Smooth muscle cell (in vitro differentiated cells): ENCODE measurements at regions not wholly inside any gene's neighbourhood (a gene's known extent, or its start where the extent isn't known, plus 50 kb on each side); places are given as distances from the start of the nearest gene placed in this dataset.

ENCODE experiments used
- DNase-seq: peaks from one replicate; lab custom pipeline; 2025; ENCODE audit not compliant: unreplicated experiment; lab: John Stamatoyannopoulos, UW
- H2AFZ ChIP-seq: fragments of 200-600 bp; sonication (generic); 2 replicates; pipeline ENCODE4 v1.6.0; 2016; ENCODE audit warnings: antibody characterized with exemption, low read depth, mild to moderate bottlenecking
- H3F3A ChIP-seq: fragments of 200-600 bp; sonication (generic); 2 replicates; pipeline ENCODE4 v1.6.0; 2017; ENCODE audit warnings: antibody characterized with exemption, low read depth
- H3K27ac ChIP-seq: fragments of 200-600 bp; sonication (generic); 2 replicates; pipeline ENCODE4 v1.5.1; 2016; ENCODE audit warnings: low read depth, mild to moderate bottlenecking
- H3K27me3 ChIP-seq: fragments of 200-600 bp; sonication (generic); 2 replicates; pipeline ENCODE4 v1.6.1; 2016; ENCODE audit warnings: low read depth, mild to moderate bottlenecking
- H3K36me3 ChIP-seq: fragments of 200-600 bp; sonication (generic); 2 replicates; pipeline ENCODE4 v1.5.1; 2016; ENCODE audit warnings: low read depth
- H3K4me1 ChIP-seq: fragments of 200-600 bp; sonication (generic); 2 replicates; pipeline ENCODE4 v1.5.1; 2016; ENCODE audit warnings: low read depth
- H3K4me2 ChIP-seq: fragments of 200-600 bp; sonication (generic); 2 replicates; pipeline ENCODE4 v1.6.0; 2016; ENCODE audit warnings: mild to moderate bottlenecking
- H3K4me3 ChIP-seq: fragments of 200-600 bp; sonication (generic); 2 replicates; pipeline ENCODE4 v1.5.1; 2016; ENCODE audit warnings: mild to moderate bottlenecking
- H3K79me2 ChIP-seq: fragments of 200-600 bp; sonication (generic); 2 replicates; pipeline ENCODE4 v1.6.0; 2016; ENCODE audit warnings: low read depth, mild to moderate bottlenecking
- H3K9ac ChIP-seq: fragments of 200-600 bp; sonication (generic); 2 replicates; pipeline ENCODE4 v1.6.0; 2016; ENCODE audit warnings: low read depth
- H3K9me3 ChIP-seq: fragments of 200-600 bp; sonication (generic); replicated peaks from 2 replicates; pipeline ENCODE4 v1.5.1; 2016; ENCODE audit warnings: low read depth
- H4K20me1 ChIP-seq: fragments of 200-600 bp; sonication (generic); 2 replicates; pipeline ENCODE4 v1.6.0; 2016; ENCODE audit warnings: low read depth
- WGBS: methylation state at CpG from one replicate; pipeline ENCODE4 v1.1.7; 2016; ENCODE audit warnings: low lambda C conversion rate; 5-methylcytosine and 5-hydroxymethylcytosine counted together
- TF ChIP-seq, protein P1 (sequence below): fragments of 200-600 bp; sonication (generic); IDR thresholded peaks from 2 replicates; pipeline ENCODE4 v1.5.1; 2017; ENCODE audit warnings: borderline replicate concordance, mild to moderate bottlenecking, antibody characterized with exemption; ENCODE audit not compliant: insufficient read depth, poor library complexity, severe bottlenecking

DNA sequence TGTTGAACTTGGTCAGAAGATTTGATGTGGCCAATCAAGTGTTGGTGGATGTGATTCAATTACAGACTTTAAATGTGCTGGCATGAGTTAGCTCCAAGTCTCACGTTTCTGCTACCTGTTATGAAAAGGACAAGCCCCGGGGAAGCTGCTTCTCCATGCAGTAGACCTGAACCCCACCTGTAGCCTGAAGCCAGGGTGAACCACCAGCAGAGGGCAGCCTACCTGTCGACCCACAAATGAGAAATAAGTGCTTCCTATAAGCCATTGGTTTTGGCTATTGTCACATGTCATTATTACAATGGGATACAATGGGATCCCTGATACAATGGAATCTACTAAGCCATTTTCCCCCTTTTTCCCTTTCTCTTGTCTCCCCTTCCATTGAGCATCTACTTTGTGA lies 230.2 kb downstream of the PRDM2 start:
- no peaks in the 10 kb centered on the region for H3K4me1 ChIP-seq
- H3K27me3 ChIP-seq: peaks cover 9% of the 10 kb centered on the region
- TF ChIP-seq, protein P1, sequence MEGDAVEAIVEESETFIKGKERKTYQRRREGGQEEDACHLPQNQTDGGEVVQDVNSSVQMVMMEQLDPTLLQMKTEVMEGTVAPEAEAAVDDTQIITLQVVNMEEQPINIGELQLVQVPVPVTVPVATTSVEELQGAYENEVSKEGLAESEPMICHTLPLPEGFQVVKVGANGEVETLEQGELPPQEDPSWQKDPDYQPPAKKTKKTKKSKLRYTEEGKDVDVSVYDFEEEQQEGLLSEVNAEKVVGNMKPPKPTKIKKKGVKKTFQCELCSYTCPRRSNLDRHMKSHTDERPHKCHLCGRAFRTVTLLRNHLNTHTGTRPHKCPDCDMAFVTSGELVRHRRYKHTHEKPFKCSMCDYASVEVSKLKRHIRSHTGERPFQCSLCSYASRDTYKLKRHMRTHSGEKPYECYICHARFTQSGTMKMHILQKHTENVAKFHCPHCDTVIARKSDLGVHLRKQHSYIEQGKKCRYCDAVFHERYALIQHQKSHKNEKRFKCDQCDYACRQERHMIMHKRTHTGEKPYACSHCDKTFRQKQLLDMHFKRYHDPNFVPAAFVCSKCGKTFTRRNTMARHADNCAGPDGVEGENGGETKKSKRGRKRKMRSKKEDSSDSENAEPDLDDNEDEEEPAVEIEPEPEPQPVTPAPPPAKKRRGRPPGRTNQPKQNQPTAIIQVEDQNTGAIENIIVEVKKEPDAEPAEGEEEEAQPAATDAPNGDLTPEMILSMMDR: peak; percentile 10
- 29% methylated on average over 3 of the region's 3 CpGs for WGBS
- H3F3A ChIP-seq: no peaks in the 10 kb centered on the region
- no peaks in the 10 kb centered on the region for H3K79me2 ChIP-seq
- H3K9ac ChIP-seq: no peak overlapping the region
- no peak overlapping the region for H3K27ac ChIP-seq
- H2AFZ ChIP-seq: no peak overlapping the region
- no peak overlapping the region for H3K4me3 ChIP-seq
- no peaks in the 10 kb centered on the region for H3K36me3 ChIP-seq
- no peaks in the 10 kb centered on the region for H3K9me3 ChIP-seq
- no peaks in the 10 kb centered on the region for H4K20me1 ChIP-seq
- no peak for DNase-seq
- no peak overlapping the region for H3K4me2 ChIP-seq

- H3K79me2 ChIP-seq: no peaks in the 10 kb centered on the region
- no peak overlapping the region for H3K4me3 ChIP-seq
- no peaks in the 10 kb centered on the region for H3K36me3 ChIP-seq
- no peaks in the 10 kb centered on the region for H3K4me1 ChIP-seq
- no peak overlapping the region for H2AFZ ChIP-seq
- WGBS: 82% methylated on average over 3 of the region's 3 CpGs
- no peak overlapping the region for H3K27ac ChIP-seq
- no peak for DNase-seq
- no peaks in the 10 kb centered on the region for H4K20me1 ChIP-seq
- H3F3A ChIP-seq: no peaks in the 10 kb centered on the region
- H3K27me3 ChIP-seq: peaks cover 9% of the 10 kb centered on the region
- H3K9me3 ChIP-seq: no peaks in the 10 kb centered on the region
- H3K4me2 ChIP-seq: no peak overlapping the region
- no peak overlapping the region for H3K9ac ChIP-seq
- TF ChIP-seq, protein P1: no peak
Observed at GRCh38 chr1:13931226-13931625, 231.2 kb downstream of the PRDM2 start.

DNA sequence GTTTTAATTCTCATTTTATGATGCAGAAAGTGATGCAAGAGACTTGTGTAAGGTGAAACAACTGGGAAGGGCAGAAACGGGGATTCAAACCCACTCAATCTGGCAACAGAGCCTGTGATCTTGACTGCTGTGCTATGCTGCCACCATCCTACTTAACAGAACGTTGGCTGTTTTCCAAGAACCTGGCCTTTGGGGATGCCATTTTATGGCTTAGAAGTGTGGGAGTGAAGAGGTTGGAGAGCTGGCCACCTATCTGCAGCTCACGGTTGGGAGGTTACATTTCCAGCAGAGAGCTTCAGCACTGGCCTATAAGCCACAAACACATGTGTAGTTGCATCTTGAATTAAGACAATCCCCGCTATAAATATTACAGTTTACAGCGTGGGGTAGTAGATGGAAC lies 235.3 kb downstream of the PRDM2 start:
- no peak for DNase-seq
- Histone ChIP-seq H3K4me1 (no peaks in the 10 kb centered on the region), H2AFZ (no peak overlapping the region), H3K4me2 (no peak overlapping the region), H3K9ac (no peak overlapping the region), H4K20me1 (no peaks in the 10 kb centered on the region), H3K79me2 (no peaks in the 10 kb centered on the region), H3K36me3 (no peaks in the 10 kb centered on the region), H3K9me3 (no peaks in the 10 kb centered on the region), H3K27ac (no peak overlapping the region), H3K4me3 (no peak overlapping the region), H3F3A (no peaks in the 10 kb centered on the region), H3K27me3 (no peaks in the 10 kb centered on the region)
- TF ChIP-seq, protein P1: no peak
- 59% methylated on average over 5 of the region's 5 CpGs for WGBS

DNA sequence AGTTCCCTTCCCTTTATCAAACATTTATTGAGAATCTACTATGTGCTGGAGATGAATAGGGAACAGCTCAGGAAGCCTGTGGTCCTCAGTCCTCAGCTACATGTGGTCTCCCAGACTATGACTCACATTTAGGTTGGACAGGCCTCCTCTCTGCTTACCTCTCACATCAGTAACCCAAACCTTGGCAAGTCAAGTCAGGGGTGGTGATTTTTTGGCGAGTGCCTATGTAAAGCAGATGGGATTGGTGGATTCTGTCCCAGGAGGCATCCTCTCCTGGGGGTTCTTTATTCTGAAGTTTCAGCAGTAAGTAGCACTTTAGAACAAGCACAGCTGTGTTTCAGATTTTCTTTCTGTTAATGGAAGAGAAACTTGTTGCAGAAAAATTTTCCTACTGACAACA lies 241.3 kb downstream of the PRDM2 start:
- Histone ChIP-seq H3K4me2 (no peak overlapping the region), H3K4me3 (no peak overlapping the region), H2AFZ (no peak overlapping the region), H3K36me3 (no peaks in the 10 kb centered on the region), H3K9me3 (no peaks in the 10 kb centered on the region), H4K20me1 (no peaks in the 10 kb centered on the region), H3K27ac (no peak overlapping the region), H3K4me1 (no peaks in the 10 kb centered on the region), H3K79me2 (no peaks in the 10 kb centered on the region), H3F3A (no peaks in the 10 kb centered on the region), H3K9ac (no peak overlapping the region), H3K27me3 (peaks cover under 1% of the 10 kb centered on the region)
- TF ChIP-seq, protein P1: no peak
- 70% methylated on average over 1 of the region's 1 CpG for WGBS
- no peak for DNase-seq
